HG02840 (cell line): ENCODE measurements at regions not wholly inside any gene's neighbourhood (a gene's known extent, or its start where the extent isn't known, plus 50 kb on each side); places are given as distances from the start of the nearest gene placed in this dataset.

Source experiments
- ATAC-seq: cut with Tn5 transposase; IDR thresholded peaks from one replicate; pipeline ENCODE4 v1.9.1; 2021; ENCODE audit warnings: mild to moderate bottlenecking, moderate library complexity, moderate number of reproducible peaks; ENCODE audit not compliant: unreplicated experiment, low FRiP score

- ATAC-seq = no peak
Measured at GRCh38 chr9:89655990-89656657, 51.3 kb downstream of the GADD45G start.

- ATAC-seq = no peak
Measured at GRCh38 chr9:89657295-89657694, 52.5 kb downstream of the GADD45G start.

GRCh38 chr9:89657765-89658164 lies 53.0 kb downstream of the GADD45G start:
- no peak for ATAC-seq

DNA sequence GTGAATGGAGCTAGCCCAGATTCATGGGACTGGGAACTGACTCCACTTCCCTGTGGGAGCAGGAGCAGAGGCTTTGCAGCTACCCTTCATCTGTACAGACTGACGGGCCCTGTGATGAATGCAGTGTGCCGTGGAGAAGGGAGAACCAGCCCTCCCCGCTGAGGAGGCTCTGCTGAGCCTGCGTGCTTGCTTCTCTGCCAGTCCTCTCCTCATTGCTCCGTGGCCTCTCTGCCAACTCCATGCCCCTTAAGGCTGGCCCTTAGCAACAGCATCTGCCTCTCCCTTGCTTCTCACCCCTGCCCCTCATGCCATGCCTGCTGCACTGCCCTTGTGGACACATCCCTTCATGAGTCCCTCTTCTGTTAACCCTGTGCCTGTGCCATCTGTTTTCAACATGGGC lies 53.6 kb downstream of the GADD45G start:
- ATAC-seq = no peak

DNA sequence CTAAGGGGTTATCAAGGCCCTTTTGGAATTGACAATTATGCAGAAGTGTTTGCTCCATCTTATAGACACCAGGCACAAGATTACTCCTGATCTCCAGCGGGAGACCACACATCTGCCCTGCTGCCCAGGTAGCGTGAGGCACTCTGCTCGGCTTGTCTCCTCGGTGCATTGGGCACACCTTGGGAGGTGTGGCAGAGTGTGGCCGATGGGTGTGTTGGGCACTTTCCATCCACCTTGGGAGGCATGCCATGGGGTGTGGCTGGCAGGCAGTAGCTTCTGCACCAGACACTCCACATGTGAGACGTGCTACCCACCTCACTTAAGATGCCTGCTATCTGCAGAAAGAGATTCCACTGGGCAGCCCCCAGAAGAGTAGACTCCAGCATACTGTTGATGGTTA lies 54.1 kb downstream of the GADD45G start:
- no peak for ATAC-seq

GRCh38 chr9:89659473-89659872 lies 54.7 kb downstream of the GADD45G start:
- no peak for ATAC-seq

DNA sequence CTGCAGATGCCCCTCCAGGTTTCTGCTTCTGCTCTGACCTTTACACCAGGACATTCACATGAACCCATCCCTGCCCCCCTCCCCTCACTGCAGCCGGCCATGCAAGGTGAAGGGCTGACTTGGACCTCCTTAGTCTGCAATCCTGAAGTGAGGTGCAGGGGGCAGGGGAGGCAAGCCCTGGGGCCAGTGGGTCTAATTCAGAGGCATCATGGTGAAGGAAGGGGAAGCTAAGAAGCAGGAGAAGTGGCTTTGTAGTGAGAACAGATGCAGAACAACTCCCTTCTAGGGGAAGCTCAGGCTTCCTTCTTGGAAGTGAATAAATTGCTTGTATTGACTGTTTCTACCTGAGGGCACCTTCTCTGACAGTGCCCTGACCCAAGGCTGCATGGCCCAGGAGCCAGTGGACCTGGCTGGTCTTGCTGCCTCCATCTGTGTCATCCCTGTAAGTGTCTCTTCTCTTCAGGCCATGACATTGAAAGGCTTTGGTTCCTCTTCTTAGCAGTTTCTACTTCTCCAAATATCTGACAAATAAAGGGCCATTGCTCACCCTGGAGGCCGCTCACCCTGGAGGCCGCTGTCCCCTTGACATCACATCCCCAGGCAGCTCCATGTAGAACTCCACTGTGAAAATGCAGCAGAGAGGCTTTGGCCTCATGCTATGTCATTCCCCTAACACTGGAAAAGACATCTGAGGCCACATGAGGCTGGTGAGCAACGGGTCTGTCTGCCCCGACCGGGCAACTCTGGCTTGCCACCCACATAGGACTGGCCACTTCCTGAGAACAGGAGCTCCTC lies 55.3 kb downstream of the GADD45G start:
- ATAC-seq = no peak

DNA sequence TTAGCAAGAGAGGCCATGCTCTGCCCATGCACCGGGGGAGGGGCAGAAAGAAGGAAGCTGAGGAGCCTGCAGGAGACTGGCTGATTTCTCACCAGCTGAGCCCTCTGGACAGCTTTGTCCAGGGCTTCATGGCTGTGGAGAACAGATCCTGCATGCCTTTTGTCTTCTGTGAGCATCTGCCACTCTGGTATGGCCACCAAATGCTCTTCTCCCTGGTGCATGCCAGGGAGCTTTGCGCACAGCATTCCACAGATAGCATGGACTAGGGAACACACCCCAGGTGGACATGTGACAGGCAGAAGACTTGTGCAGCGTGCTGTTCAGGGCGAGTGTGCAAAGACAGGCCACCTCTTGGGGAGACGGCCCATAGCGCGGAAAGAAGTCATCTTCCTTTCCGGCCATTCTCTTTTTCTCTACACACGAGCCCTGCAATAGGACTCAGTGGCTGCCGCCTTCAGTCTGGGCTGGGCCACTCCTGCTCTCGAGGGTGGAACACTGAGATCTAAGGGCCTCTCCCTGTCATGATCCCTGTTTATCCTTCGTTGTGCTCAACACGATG lies 56.7 kb downstream of the GADD45G start:
- no peak for ATAC-seq

DNA sequence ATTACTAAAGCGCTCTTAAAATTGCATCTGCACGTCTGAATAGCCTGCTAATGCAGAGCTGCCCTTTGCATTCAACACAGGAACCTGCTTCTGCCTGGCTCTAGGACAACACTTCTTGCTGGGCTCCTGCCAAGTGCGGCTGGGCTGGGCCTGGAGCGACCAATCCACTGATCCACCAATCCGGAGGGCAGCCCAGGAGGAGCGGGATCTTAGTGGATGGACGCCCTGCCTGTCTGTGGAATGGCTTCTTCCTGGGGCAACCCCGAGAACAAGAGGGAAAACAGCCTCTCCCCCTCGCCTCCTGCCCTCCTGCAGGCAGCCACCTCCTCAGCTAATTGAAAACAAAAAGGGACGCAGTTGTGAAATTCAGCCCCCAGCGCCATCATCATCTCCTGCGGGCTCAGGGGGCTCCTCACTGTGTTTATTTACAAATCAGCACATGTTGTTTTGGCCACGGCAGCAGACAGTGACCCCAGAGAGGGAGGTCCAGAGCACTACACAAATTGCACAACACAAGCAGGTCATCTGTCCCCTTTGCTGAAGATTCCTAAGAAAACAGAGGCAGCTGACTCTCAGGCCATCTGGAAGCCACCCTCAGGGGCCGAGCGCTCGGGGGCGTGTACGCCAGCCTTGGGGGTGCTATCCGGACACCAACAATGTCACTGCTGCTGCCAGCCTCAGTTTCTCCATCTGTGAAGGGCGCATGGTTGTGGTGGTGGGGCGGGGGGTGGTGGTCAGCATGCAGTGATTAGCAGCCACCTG lies 57.3 kb downstream of the GADD45G start:
- ATAC-seq = no peak

DNA sequence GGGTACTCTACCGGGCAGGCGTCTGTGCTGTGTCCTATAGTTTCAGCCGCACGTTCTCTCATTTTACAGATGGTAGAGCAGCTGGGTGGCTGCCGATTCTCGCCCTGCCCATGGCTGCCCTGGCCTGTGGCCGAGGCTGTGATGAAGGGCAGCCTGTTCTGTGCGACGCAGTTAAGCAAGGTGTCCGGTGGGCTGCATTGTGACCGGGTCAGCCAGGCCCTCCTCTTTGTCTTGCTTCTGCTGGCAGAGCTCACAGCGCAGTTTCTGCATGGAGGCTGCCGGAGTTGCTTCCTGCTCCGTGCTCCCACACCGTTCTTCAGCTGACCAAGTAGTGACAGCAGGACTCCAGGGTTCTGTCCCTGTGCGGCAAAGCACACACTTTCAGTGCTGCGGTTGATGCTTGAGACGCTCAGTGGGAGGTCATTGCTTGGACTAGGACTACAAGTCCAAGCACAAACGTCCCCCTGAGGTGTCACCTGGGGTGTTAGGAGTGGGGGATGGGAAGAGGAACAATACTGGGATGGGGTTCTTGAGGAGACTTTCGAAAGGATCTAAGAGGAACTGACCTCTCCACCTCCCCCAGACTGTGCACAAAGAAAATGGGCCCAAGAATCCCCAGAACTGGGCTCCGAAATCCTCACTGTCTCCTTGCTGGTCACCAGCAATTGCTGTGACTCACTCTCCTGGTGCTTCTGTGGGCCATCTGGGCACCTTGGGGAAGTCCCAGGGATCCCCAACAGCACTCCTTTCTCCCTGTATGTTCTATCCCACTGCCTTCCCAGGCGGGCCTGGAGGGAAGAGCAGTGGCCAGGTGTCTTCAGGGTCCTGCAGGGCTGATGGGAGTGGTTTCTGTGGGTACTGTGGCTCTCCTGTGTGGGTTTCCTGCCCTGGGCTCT lies 58.2 kb downstream of the GADD45G start:
- no peak for ATAC-seq

DNA sequence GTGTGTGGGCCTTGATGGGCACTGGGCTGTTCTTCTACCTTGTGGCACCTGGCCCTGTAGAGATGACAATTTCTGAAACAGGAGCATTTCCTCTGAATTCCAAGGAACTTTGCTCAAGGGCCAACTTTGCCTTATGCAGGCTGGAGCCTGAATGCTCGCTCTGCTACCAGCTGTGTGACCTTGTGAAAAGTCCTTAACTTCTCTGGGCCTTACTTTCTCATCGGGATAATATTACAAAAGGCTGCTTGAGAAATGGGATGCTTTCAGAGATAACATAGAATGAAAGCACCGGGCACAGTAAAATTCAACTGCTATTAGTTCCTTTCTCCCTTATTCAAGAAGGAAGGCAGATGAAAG lies 58.8 kb downstream of the GADD45G start:
- ATAC-seq = no peak

GRCh38 chr9:89664010-89664409 lies 59.2 kb downstream of the GADD45G start:
- ATAC-seq = no peak

- ATAC-seq = no peak
Measured at GRCh38 chr9:89664896-89665329, 60.1 kb downstream of the GADD45G start.

DNA sequence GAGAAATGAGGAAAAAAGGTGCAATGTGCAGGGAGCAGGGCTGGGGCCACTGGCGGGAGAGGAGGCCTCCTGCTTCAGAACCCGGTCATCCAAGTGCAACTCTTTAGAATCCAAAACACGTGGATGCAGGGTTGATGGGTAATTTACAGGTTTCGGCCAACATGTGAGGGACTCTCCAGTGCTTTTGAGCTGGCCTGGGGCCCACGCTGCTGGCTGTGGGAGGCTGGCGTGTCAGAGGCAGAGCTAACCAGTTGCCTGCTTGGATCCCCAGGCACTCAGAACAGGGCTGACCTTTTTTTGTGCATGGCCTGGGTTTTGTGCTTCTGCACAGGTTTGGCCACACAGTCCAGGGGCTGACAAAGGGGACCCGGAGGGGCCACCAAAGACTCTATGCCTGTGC lies 61.6 kb downstream of the GADD45G start:
- ATAC-seq = no peak

DNA sequence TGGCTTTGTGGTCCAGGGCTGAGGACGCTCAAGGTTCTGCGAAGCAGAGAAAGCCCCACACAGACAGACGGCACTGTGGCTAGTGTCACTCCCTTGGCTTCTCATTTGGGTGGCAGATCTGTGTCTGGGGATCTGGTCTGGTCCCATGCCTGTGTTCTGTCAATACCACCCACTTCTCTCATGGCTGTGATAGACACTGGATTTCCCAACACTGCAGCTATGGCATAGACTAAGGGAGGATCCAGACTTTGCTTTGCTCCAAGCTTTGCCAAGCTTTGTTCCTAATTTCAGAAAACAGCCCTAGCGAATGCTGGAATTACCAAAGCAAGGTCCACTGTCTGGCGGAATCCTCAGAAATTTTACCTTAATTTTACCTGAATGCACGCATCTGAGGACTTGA lies 62.1 kb downstream of the GADD45G start:
- no peak for ATAC-seq

DNA sequence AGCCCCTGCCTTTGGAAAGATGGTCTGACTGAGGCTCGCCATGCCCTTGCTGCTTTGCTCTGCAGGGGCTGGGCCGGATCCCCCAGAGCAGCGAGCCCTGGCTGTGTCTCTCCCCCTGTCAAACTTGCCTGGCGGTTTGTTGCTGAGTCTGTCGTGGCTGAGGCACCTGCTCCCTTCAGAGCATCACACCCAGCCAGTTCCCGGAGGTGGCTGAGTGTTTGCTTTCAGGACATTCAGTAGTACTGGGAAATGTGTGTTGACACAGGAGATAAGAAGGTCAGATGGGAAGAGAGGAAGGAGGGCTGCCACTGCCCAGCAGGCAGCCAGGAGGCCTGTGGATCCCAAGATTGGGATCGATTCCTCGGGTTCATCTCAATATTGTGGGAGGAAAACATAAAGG lies 62.9 kb downstream of the GADD45G start:
- no peak for ATAC-seq

DNA sequence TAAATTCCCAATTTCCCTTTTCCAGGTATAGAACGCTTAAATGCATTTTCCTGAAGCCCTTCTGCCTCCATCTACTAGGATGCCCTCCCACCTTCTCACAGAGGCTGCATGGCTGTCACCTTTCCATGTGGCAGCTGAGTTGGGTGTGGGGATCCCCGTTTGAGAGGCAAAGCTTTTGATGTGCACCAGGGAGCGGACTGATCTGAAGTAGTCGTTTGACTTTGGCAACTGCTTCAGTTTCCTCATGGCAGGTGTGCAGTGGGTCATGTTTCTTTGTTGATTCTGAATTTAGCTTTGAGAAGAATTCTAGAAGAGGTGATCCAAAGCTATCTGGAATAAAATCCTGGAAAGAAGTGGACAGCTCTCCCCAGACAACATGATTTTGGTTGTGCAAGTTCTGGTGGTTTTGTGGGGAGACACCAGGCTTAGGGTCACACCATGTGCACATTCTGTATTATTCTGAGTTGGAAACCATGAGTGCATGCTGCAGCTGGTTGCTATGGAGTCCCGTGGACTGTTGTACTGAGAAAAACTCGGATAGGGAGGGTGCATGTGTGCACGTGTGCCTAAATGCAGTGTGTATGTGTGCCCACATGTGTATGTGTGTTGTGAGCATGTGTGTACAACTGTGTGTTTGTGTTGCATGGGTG lies 63.5 kb downstream of the GADD45G start:
- no peak for ATAC-seq

DNA sequence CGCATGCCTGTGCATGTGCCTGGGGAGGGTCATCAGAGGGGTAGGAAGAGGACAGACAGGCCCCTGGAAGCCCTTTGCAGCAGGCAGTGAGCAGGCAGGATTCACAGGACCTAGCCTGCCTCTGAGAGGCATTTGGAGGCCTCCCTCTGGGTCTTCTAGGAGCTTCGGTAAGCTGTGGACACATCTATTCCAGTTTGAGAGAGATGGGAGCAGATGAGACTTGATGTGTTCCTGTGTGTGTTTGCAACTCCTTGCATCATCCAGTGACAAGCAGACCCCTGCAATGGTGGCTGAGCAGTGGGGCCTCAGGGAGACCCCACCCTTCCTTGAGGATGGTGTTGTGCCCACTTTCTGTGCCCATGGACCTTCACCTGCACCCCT lies 64.0 kb downstream of the GADD45G start:
- ATAC-seq = no peak

- no peak for ATAC-seq
Measured at GRCh38 chr9:89669361-89669842, 64.6 kb downstream of the GADD45G start.

DNA sequence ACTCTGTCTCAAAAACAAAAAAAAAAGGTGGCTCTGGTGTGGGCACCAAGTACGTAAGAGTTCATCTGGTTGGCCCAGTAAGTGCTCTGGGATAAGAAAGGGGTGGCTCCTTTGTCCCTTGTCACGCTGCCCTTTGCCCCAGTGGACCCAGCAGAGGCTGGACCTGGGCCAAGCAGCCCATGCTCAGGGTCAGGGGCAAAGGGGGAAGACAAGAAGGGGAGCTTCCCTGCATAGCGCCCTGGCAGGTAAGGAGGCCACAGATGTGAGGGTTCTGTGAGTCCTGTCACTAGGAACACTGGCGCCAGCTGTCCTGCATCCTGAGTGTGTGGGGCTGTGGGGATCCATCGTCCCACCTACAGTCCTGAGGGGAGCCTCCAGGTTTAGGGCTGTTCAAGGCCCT lies 65.3 kb downstream of the GADD45G start:
- ATAC-seq = no peak
